H1 (cell line): ENCODE measurements at regions not wholly inside any gene's neighbourhood (a gene's known extent, or its start where the extent isn't known, plus 50 kb on each side); places are given as distances from the start of the nearest gene placed in this dataset.

ENCODE experiments used
- ASH2L ChIP-seq: fragments of 200-600, 300-600 bp; sonication (generic); IDR thresholded peaks from one replicate; pipeline ENCODE4 v1.7.1; 2017; ENCODE audit warnings: low read length
- ATF2 ChIP-seq: IDR thresholded peaks from 2 replicates; pipeline ENCODE4 v1.6.1; 2012; ENCODE audit warnings: low read length, inconsistent platforms
- ATF3 ChIP-seq: IDR thresholded peaks from 2 replicates; pipeline ENCODE4 v1.6.1; 2011; ENCODE audit warnings: low read depth, mild to moderate bottlenecking, low read length; ENCODE audit not compliant: insufficient read depth
- EZH2 ChIP-seq: fragments of 200-600 bp; sonication (generic); IDR thresholded peaks from 2 replicates; pipeline ENCODE4 v1.7.1; 2012; ENCODE audit warnings: low read depth, mild to moderate bottlenecking, moderate library complexity, low read length, inconsistent platforms; ENCODE audit not compliant: severe bottlenecking
- HDAC2 ChIP-seq, 2 experiments: fragments of 300-600 bp in 1 of 2; sonication (generic) in 1 of 2; IDR thresholded peaks; 2 replicates each; pipeline ENCODE4 v1.6.1; 2011 to 2012; ENCODE audit warnings: low read depth in 2 of 2, low read length in 2 of 2, mild to moderate bottlenecking in 2 of 2, moderate library complexity in 2 of 2, borderline replicate concordance in 1 of 2, inconsistent platforms in 1 of 2
- JUND ChIP-seq: IDR thresholded peaks from 2 replicates; pipeline ENCODE4 v1.6.1; 2011; ENCODE audit warnings: mild to moderate bottlenecking, improper control_type of control experiment, low read length
- TAF1 ChIP-seq: IDR thresholded peaks from 2 replicates; pipeline ENCODE4 v1.6.1; 2011; ENCODE audit warnings: mild to moderate bottlenecking, low read depth, low read length
- TBP ChIP-seq: IDR thresholded peaks from 2 replicates; pipeline ENCODE4 v1.6.1; 2011; ENCODE audit warnings: low read depth, low read length, improper control_type of control experiment

- TF ChIP-seq HDAC2 (IDR thresholded peaks at IDR 0.05; ENCODE audit: borderline replicate concordance in 1 of 2, low read depth in 2 of 2, low read length in 2 of 2) (no peak), ATF2 (no peak), TBP (no peak), EZH2 (no peak), TAF1 (no peak), ASH2L (no peak), JUND (no peak), ATF3 (no peak)
Observed at GRCh38 chrX:39805825-39806224, 291.9 kb downstream of the BCOR start (continued).
